ENCODE measurements at regions not wholly inside any gene's neighbourhood (a gene's known extent, or its start where the extent isn't known, plus 50 kb on each side); places are given as distances from the start of the nearest gene placed in this dataset.

DNA sequence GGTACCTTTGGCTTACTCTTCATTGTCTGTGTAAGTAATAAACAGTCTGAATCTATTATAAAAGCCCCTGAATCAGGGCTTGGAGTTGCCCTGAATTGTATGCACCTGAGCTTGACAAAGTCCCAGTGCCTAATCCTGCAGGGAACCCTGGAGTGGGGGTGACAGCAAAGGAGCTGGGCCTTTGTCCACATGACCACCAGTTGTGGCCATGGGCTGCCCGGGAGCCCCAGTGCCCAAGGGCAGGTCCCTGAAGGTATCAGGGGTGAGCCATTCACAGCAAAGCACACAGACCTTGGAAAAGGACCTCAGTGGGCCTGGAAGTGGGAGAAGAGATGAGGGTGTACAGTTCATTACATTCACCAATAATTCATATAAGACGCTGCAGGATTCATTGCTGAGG lies 94.2 kb downstream of the BANF2 start:
- no peaks in the 10 kb centered on the region for H3K79me2 ChIP-seq (ENCODE audit: control insufficient read depth in 1 of 2, insufficient read depth in 2 of 2, low read length in 2 of 2)
- no peak overlapping the region for H3K9ac ChIP-seq (replicated peaks in 1 of 4; ENCODE audit: extremely low read depth in 1 of 4, low read depth in 3 of 4, low read length in 3 of 4)
- no peak overlapping the region for H3K56ac ChIP-seq (replicated peaks; ENCODE audit: insufficient read length, low read depth, low read length)
- no peak overlapping the region for H4K91ac ChIP-seq (replicated peaks; ENCODE audit: insufficient read length, low read length)
- H3K4me1 ChIP-seq (replicated peaks in 1 of 4; ENCODE audit: control insufficient read depth in 3 of 4, insufficient read depth in 4 of 4, low read length in 3 of 4) = no peaks in the 10 kb centered on the region
- H3K4ac ChIP-seq (replicated peaks; ENCODE audit: insufficient read length, low read depth, low read length) = no peak overlapping the region
- H3K79me1 ChIP-seq (ENCODE audit: low read depth, low read length) = no peaks in the 10 kb centered on the region
- H2BK5ac ChIP-seq (ENCODE audit: low read depth, low read length) = no peak overlapping the region
- ChIA-PET CTCF (ENCODE audit: partially characterized antibody) (no interaction called here), POLR2A (ENCODE audit: partially characterized antibody) (no interaction called here)
- FAIRE-seq (no peak), DNase-seq (ENCODE audit: low read depth in 1 of 2, low spot score in 2 of 2) (no peak)
- no peak overlapping the region for H2AK5ac ChIP-seq (ENCODE audit: low read depth, low read length)
- no peak overlapping the region for H3K4me2 ChIP-seq (ENCODE audit: insufficient read depth in 1 of 2, low read depth in 2 of 2, low read length in 2 of 2)
- no peak overlapping the region for H3K27ac ChIP-seq (ENCODE audit: low read depth, low read length)
- TF ChIP-seq RXRA (IDR thresholded peaks at IDR 0.05; ENCODE audit: insufficient read depth, low read depth, low read length) = no peak
- no peak for TF ChIP-seq EZH2 (IDR thresholded peaks at IDR 0.05; ENCODE audit: low read depth, low read length, severe bottlenecking)
- no peak for TF ChIP-seq EP300 (IDR thresholded peaks at IDR 0.05; ENCODE audit: borderline replicate concordance in 1 of 2, low read depth in 2 of 2, low read length in 2 of 2)
- TF ChIP-seq MAX (IDR thresholded peaks at IDR 0.05) = no peak
- TF ChIP-seq BRCA1 (IDR thresholded peaks at IDR 0.05; ENCODE audit: low read depth, low read length) = no peak
- TF ChIP-seq MAFK (IDR thresholded peaks at IDR 0.05; ENCODE audit: low read depth, low read length) = no peak
- H2BK15ac ChIP-seq (ENCODE audit: low read length) = no peak overlapping the region
- H2BK120ac ChIP-seq (replicated peaks; ENCODE audit: low read depth, low read length) = no peak overlapping the region
- no peak overlapping the region for H3K18ac ChIP-seq (ENCODE audit: extremely low read depth, low read length)
- H4K5ac ChIP-seq (ENCODE audit: insufficient read length, low read depth, low read length) = no peak overlapping the region
- no peak overlapping the region for H4K8ac ChIP-seq (ENCODE audit: extremely low read depth, insufficient read depth, low read length)
- no peaks in the 10 kb centered on the region for H3K36me3 ChIP-seq (ENCODE audit: control insufficient read depth in 2 of 4, insufficient read depth in 4 of 4, low read length in 3 of 4)
- no peak overlapping the region for H2AFZ ChIP-seq (ENCODE audit: low read length)
- peaks cover 0 to 3% of the 10 kb centered on the region in 2 experiments; a peak in 1 of 4 replicates for H3K9me3 ChIP-seq (ENCODE audit: insufficient read depth in 2 of 2, low read depth in 1 of 2, low read length in 1 of 2)
- WGBS, 2 experiments (ENCODE audit: extremely low coverage in 1 of 2, insufficient coverage in 1 of 2, insufficient read length in 1 of 2, insufficient replicate concordance in 2 of 2, low coverage in 1 of 2, low lambda C conversion rate in 2 of 2, missing lambda C conversion rate in 1 of 2) = 82% methylated on average over 2 of the region's 2 CpGs; no CpG with 5 or more reads in 1 of the 2 experiments
- no peaks in the 10 kb centered on the region for H3K23me2 ChIP-seq (ENCODE audit: low read depth, low read length)
- no peak overlapping the region for H3K23ac ChIP-seq (ENCODE audit: insufficient read length)
- H3K14ac ChIP-seq (ENCODE audit: insufficient read length) = no peak overlapping the region
- H4K20me1 ChIP-seq (replicated peaks in 1 of 2; ENCODE audit: control insufficient read depth in 1 of 2, insufficient read depth in 2 of 2, low read length in 2 of 2) = no peaks in the 10 kb centered on the region
- no peaks in the 10 kb centered on the region for H3K27me3 ChIP-seq (replicated peaks in 1 of 4; ENCODE audit: control insufficient read depth in 3 of 4, extremely low read depth in 1 of 4, insufficient read depth in 3 of 4, low read length in 3 of 4)
- no peak overlapping the region for H2BK12ac ChIP-seq (ENCODE audit: low read depth, low read length)
- H3K4me3 ChIP-seq (ENCODE audit: extremely low read depth in 1 of 4, insufficient read depth in 2 of 4, low read depth in 3 of 4, low read length in 4 of 4) = no peak overlapping the region
- no peak overlapping the region for H2BK20ac ChIP-seq (ENCODE audit: low read length)

Data from H1 (cell line).